ENCODE measurements at regions not wholly inside any gene's neighbourhood (a gene's known extent, or its start where the extent isn't known, plus 50 kb on each side); places are given as distances from the start of the nearest gene placed in this dataset.
A peak's percentile ranks its signal among the peaks of the same experiment; 100 is the strongest.

GRCh38 chr21:35414056-35414455 lies 365.0 kb upstream of the RUNX1 start:
- no peak overlapping the region for H3K4me3 ChIP-seq (ENCODE audit: insufficient read depth, low read depth, low read length)
- no peaks in the 10 kb centered on the region for H3K27me3 ChIP-seq (ENCODE audit: control insufficient read depth, insufficient read depth, low read length)
- DNase-seq, result no peak
- no peaks in the 10 kb centered on the region for H3K36me3 ChIP-seq (replicated peaks; ENCODE audit: control insufficient read depth, insufficient read depth, low read length)

GRCh38 chr21:35412231-35412630 lies 363.1 kb upstream of the RUNX1 start:
- H3K27me3 ChIP-seq (ENCODE audit: control insufficient read depth, insufficient read depth, low read length), result no peaks in the 10 kb centered on the region
- H3K36me3 ChIP-seq (replicated peaks; ENCODE audit: control insufficient read depth, insufficient read depth, low read length), result no peaks in the 10 kb centered on the region
- DNase-seq, result no peak
- no peak overlapping the region for H3K4me3 ChIP-seq (ENCODE audit: insufficient read depth, low read depth, low read length)

GRCh38 chr21:35411434-35411833 lies 362.3 kb upstream of the RUNX1 start:
- Histone ChIP-seq H3K4me3 (ENCODE audit: insufficient read depth, low read depth, low read length) (no peak overlapping the region), H3K36me3 (replicated peaks; ENCODE audit: control insufficient read depth, insufficient read depth, low read length) (no peaks in the 10 kb centered on the region), H3K27me3 (ENCODE audit: control insufficient read depth, insufficient read depth, low read length) (no peaks in the 10 kb centered on the region)
- DNase-seq, result no peak

GRCh38 chr21:35410656-35411055 lies 361.6 kb upstream of the RUNX1 start:
- Histone ChIP-seq H3K36me3 (replicated peaks; ENCODE audit: control insufficient read depth, insufficient read depth, low read length) (no peaks in the 10 kb centered on the region), H3K4me3 (ENCODE audit: insufficient read depth, low read depth, low read length) (no peak overlapping the region), H3K27me3 (ENCODE audit: control insufficient read depth, insufficient read depth, low read length) (no peaks in the 10 kb centered on the region)
- DNase-seq, result no peak

- DNase-seq, result no peak
- Histone ChIP-seq H3K27me3 (ENCODE audit: control insufficient read depth, insufficient read depth, low read length) (no peaks in the 10 kb centered on the region), H3K4me3 (ENCODE audit: insufficient read depth, low read depth, low read length) (no peak overlapping the region), H3K36me3 (replicated peaks; ENCODE audit: control insufficient read depth, insufficient read depth, low read length) (no peaks in the 10 kb centered on the region)
Observed at GRCh38 chr21:35410123-35410522, 361.0 kb upstream of the RUNX1 start.

- Histone ChIP-seq H3K36me3 (replicated peaks; ENCODE audit: control insufficient read depth, insufficient read depth, low read length) (no peaks in the 10 kb centered on the region), H3K4me3 (ENCODE audit: insufficient read depth, low read depth, low read length) (no peak overlapping the region), H3K27me3 (ENCODE audit: control insufficient read depth, insufficient read depth, low read length) (no peaks in the 10 kb centered on the region)
- DNase-seq, result no peak
Observed at GRCh38 chr21:35408401-35408800, 359.3 kb upstream of the RUNX1 start.

- Histone ChIP-seq H3K36me3 (replicated peaks; ENCODE audit: control insufficient read depth, insufficient read depth, low read length) (no peaks in the 10 kb centered on the region), H3K4me3 (ENCODE audit: insufficient read depth, low read depth, low read length) (no peak overlapping the region), H3K27me3 (ENCODE audit: control insufficient read depth, insufficient read depth, low read length) (no peaks in the 10 kb centered on the region)
- no peak for DNase-seq
Observed at GRCh38 chr21:35406635-35407034, 357.5 kb upstream of the RUNX1 start.

- no peak overlapping the region for H3K4me3 ChIP-seq (ENCODE audit: insufficient read depth, low read depth, low read length)
- no peaks in the 10 kb centered on the region for H3K36me3 ChIP-seq (replicated peaks; ENCODE audit: control insufficient read depth, insufficient read depth, low read length)
- no peak for DNase-seq
- no peaks in the 10 kb centered on the region for H3K27me3 ChIP-seq (ENCODE audit: control insufficient read depth, insufficient read depth, low read length)
Observed at GRCh38 chr21:35405981-35406380, 356.9 kb upstream of the RUNX1 start.

GRCh38 chr21:35404247-35404646 lies 355.1 kb upstream of the RUNX1 start:
- H3K27me3 ChIP-seq (ENCODE audit: control insufficient read depth, insufficient read depth, low read length), result no peaks in the 10 kb centered on the region
- no peak for DNase-seq
- no peaks in the 10 kb centered on the region for H3K36me3 ChIP-seq (replicated peaks; ENCODE audit: control insufficient read depth, insufficient read depth, low read length)
- H3K4me3 ChIP-seq (ENCODE audit: insufficient read depth, low read depth, low read length), result no peak overlapping the region

GRCh38 chr21:35402061-35402460 lies 353.0 kb upstream of the RUNX1 start:
- Histone ChIP-seq H3K27me3 (ENCODE audit: control insufficient read depth, insufficient read depth, low read length) (no peaks in the 10 kb centered on the region), H3K36me3 (replicated peaks; ENCODE audit: control insufficient read depth, insufficient read depth, low read length) (no peaks in the 10 kb centered on the region), H3K4me3 (ENCODE audit: insufficient read depth, low read depth, low read length) (no peak overlapping the region)
- DNase-seq, result no peak

- Histone ChIP-seq H3K27me3 (ENCODE audit: control insufficient read depth, insufficient read depth, low read length) (no peaks in the 10 kb centered on the region), H3K36me3 (replicated peaks; ENCODE audit: control insufficient read depth, insufficient read depth, low read length) (no peaks in the 10 kb centered on the region), H3K4me3 (ENCODE audit: insufficient read depth, low read depth, low read length) (no peak overlapping the region)
- no peak for DNase-seq
Observed at GRCh38 chr21:35401476-35401875, 352.4 kb upstream of the RUNX1 start.

- no peaks in the 10 kb centered on the region for H3K27me3 ChIP-seq (ENCODE audit: control insufficient read depth, insufficient read depth, low read length)
- DNase-seq, result peak; percentile 34
- H3K36me3 ChIP-seq (replicated peaks; ENCODE audit: control insufficient read depth, insufficient read depth, low read length), result no peaks in the 10 kb centered on the region
- H3K4me3 ChIP-seq (ENCODE audit: insufficient read depth, low read depth, low read length), result no peak overlapping the region
Observed at GRCh38 chr21:35400233-35400939, 351.3 kb upstream of the RUNX1 start.

GRCh38 chr21:35399706-35400105 lies 350.6 kb upstream of the RUNX1 start:
- H3K36me3 ChIP-seq (replicated peaks; ENCODE audit: control insufficient read depth, insufficient read depth, low read length), result no peaks in the 10 kb centered on the region
- no peaks in the 10 kb centered on the region for H3K27me3 ChIP-seq (ENCODE audit: control insufficient read depth, insufficient read depth, low read length)
- DNase-seq, result no peak
- H3K4me3 ChIP-seq (ENCODE audit: insufficient read depth, low read depth, low read length), result no peak overlapping the region

GRCh38 chr21:35399002-35399530 lies 350.0 kb upstream of the RUNX1 start:
- no peak for DNase-seq
- Histone ChIP-seq H3K36me3 (replicated peaks; ENCODE audit: control insufficient read depth, insufficient read depth, low read length) (no peaks in the 10 kb centered on the region), H3K27me3 (ENCODE audit: control insufficient read depth, insufficient read depth, low read length) (no peaks in the 10 kb centered on the region), H3K4me3 (ENCODE audit: insufficient read depth, low read depth, low read length) (no peak overlapping the region)

GRCh38 chr21:35398346-35398982 lies 349.4 kb upstream of the RUNX1 start:
- no peaks in the 10 kb centered on the region for H3K27me3 ChIP-seq (ENCODE audit: control insufficient read depth, insufficient read depth, low read length)
- DNase-seq, result no peak

More at GRCh38 chr21:35398346-35398982, 349.4 kb upstream of the RUNX1 start:
- Histone ChIP-seq H3K36me3 (replicated peaks; ENCODE audit: control insufficient read depth, insufficient read depth, low read length) (no peaks in the 10 kb centered on the region), H3K4me3 (ENCODE audit: insufficient read depth, low read depth, low read length) (no peak overlapping the region)
